PC-9 (cell line): ENCODE measurements at regions not wholly inside any gene's neighbourhood (a gene's known extent, or its start where the extent isn't known, plus 50 kb on each side); places are given as distances from the start of the nearest gene placed in this dataset.

ENCODE experiments used
- EZH2 ChIP-seq: fragments of 200-600 bp; sonication (generic); IDR thresholded peaks from 2 replicates; pipeline ENCODE4 v1.8.0; 2017; ENCODE audit warnings: antibody characterized with exemption, low read depth
- TF ChIP-seq, protein P1 (sequence below): fragments of 200-600 bp; sonication (generic); conservative IDR thresholded peaks from 2 replicates; pipeline ENCODE4 v1.6.1; 2017; ENCODE audit warnings: mixed run types, antibody characterized with exemption, mild to moderate bottlenecking, moderate library complexity

DNA sequence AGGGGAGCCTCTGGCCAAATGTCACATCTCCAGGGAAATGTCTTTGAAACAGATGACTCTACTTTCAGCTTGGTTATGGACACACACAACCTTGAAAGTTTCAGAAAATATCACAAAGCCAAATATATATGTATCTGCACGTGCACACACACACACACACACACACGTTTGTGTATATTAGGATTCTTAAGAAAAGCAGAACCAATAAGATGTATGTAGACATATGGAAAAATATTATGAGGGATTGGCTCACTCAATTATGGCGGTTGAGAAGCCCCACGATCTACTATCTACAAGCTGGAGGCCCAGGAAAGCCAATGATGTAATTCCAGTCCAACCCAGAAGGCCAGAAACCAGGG is 194.9 kb downstream of the PALM2AKAP2 start:
- TF ChIP-seq EZH2: no peak
- TF ChIP-seq, protein P1, sequence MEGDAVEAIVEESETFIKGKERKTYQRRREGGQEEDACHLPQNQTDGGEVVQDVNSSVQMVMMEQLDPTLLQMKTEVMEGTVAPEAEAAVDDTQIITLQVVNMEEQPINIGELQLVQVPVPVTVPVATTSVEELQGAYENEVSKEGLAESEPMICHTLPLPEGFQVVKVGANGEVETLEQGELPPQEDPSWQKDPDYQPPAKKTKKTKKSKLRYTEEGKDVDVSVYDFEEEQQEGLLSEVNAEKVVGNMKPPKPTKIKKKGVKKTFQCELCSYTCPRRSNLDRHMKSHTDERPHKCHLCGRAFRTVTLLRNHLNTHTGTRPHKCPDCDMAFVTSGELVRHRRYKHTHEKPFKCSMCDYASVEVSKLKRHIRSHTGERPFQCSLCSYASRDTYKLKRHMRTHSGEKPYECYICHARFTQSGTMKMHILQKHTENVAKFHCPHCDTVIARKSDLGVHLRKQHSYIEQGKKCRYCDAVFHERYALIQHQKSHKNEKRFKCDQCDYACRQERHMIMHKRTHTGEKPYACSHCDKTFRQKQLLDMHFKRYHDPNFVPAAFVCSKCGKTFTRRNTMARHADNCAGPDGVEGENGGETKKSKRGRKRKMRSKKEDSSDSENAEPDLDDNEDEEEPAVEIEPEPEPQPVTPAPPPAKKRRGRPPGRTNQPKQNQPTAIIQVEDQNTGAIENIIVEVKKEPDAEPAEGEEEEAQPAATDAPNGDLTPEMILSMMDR: no peak
